Activated T-cell treated with anti-CD3 and anti-CD28 coated beads, Interleukin-2, amount 50 U/mL, for 1 hour (primary cell): ENCODE measurements at regions not wholly inside any gene's neighbourhood (a gene's known extent, or its start where the extent isn't known, plus 50 kb on each side); places are given as distances from the start of the nearest gene placed in this dataset.
"Not testable (repeated sequence)": the region's sequence is repeated elsewhere in the genome, so short reads cannot be mapped to it uniquely, and the experiment has no call there.

Source experiments
- DNase-seq: peaks from one replicate; pipeline ENCODE4 v3.0.0-alpha.2; 2020

DNA sequence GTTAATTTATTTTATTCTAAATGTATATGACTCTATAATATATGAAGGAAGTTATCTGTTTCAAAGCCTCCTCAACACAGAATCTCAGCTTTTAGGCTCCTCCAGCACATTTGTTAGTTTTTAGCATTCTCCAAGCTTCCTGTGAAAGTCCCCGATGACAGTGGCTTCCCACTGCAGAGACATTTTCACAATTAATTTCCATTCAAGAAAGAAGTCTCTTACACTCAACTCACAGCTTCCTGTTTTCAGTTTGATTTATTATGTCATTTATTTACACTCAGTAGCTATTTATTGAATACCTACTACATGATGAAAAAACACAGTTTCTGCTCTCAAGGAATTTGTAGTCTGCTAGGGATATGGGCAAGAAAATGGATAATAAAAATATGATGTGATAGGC lies 2228.2 kb upstream of the WWC1 start:
- no peak for DNase-seq

GRCh38 chr5:166068547-166069335 lies 2222.7 kb upstream of the WWC1 start:
- DNase-seq = no peak

DNA sequence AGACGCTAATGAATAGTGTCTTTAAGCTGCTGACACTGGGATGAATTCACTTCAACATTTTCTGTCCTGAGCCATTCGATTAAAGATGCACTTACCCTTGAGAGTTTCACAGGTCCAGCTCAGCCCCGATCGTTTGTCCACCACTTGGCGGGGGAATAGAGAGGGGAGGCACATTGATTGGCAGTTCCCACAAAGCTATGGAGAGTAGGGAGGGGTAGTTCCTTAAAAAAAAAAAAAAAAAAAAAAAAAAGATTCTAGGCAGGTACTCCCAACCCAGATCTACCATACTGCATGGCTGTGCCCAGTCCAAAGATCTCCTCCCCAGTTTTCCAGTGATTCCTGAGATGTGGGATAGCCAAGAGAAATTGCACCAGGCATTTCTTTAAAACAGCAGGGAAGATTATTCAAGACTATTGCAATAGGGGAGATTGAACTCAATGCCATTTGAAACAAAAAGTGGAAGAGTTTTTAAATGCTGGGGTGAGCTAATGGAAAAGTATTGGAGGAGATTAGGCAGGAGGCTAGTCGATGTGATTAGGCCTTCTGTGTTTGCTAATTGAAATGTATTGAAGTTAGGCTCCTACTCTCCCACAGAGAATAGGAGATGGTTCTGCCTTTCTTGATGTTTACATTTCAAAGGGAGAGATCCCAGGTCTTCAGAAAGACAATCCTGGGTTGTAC lies 2217.4 kb upstream of the WWC1 start:
- DNase-seq = no peak

- no peak for DNase-seq
Measured at GRCh38 chr5:166074582-166075481, 2216.6 kb upstream of the WWC1 start.

GRCh38 chr5:166083183-166083959 lies 2208.1 kb upstream of the WWC1 start:
- no peak for DNase-seq

GRCh38 chr5:166086568-166086967 lies 2204.9 kb upstream of the WWC1 start:
- no peak for DNase-seq

- no peak for DNase-seq
Measured at GRCh38 chr5:166088389-166089039, 2202.9 kb upstream of the WWC1 start.

GRCh38 chr5:166091931-166092330 lies 2199.5 kb upstream of the WWC1 start:
- no peak for DNase-seq

DNA sequence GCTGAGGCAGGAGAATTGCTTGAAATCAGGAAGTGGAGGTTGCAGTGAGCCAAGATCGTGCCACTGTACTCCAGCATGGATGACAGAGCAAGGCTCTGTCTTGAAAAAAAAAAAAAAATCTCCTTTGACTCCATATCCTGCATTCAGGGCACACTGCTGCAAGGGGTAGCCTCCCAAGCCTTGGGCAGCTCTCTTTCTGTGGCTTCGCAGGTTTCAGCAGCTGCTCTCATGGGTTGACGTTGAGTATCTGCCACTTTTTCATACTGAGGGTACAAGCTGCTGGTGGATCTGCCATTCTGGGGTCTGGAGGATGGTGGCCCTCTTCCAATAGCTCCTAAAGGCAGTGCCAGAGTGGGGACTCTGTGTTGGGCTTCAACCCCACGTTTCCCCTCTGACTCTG lies 2198.1 kb upstream of the WWC1 start:
- DNase-seq = no peak

DNA sequence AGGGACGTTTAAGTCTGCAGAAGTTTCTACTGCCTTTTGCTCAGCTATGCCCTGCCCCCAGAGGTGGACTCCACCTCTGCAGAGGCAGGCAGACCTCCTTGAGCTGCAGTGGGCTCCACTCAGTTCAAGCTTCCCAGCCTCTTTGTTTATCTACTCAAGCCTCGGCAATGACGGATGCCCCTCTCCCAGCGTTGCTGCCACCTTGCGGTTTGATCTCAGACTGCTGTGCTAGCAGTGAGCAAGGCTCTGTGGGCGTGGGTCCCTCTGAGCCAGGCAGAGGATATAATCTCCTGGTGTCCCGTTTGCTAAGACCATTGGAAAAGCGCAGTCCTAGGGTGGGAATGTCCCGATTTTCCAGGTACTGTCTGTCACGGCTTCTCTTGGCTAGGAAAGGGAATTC lies 2188.5 kb upstream of the WWC1 start:
- DNase-seq = no peak

- no peak for DNase-seq
Measured at GRCh38 chr5:166111021-166111420, 2180.4 kb upstream of the WWC1 start.

- no peak for DNase-seq
Measured at GRCh38 chr5:166117072-166118066, 2174.1 kb upstream of the WWC1 start.

DNA sequence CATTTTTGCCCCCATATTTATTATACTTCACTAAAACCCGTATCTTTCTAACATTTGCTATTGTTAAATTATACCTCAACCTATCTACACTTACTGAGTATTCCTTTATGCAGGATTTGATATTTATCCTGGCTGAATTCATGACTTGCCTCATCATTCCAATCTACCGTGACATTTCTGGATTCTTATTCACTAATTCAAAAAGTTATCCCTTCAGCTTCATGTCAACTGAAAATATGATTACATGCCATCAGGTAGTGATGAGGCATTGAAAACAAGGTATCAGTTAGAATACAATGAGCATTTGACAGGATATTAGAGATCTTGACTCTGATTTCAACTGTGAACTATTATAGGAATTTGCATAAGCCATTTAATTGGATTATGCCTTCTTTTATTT lies 2171.9 kb upstream of the WWC1 start:
- DNase-seq = no peak

DNA sequence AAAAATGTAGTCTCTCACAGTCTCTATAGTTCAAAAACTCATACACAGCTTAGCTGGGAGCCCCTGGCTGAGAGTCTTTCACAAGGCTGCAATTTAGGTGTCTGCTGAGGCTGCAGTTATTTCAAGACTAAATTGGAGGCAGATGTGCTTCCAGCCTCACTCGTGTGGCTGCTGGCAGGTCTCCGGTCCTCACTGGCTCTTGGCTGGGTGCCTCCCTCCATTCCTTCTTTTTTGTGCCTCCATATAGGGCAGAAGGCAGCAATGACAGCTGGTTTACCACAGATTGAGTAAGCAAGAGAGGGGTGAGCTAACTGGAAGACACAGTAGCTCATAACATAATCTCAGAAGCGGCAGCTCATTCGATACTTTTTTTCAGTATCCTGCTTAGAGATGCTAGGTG lies 2167.7 kb upstream of the WWC1 start:
- DNase-seq = no peak

DNA sequence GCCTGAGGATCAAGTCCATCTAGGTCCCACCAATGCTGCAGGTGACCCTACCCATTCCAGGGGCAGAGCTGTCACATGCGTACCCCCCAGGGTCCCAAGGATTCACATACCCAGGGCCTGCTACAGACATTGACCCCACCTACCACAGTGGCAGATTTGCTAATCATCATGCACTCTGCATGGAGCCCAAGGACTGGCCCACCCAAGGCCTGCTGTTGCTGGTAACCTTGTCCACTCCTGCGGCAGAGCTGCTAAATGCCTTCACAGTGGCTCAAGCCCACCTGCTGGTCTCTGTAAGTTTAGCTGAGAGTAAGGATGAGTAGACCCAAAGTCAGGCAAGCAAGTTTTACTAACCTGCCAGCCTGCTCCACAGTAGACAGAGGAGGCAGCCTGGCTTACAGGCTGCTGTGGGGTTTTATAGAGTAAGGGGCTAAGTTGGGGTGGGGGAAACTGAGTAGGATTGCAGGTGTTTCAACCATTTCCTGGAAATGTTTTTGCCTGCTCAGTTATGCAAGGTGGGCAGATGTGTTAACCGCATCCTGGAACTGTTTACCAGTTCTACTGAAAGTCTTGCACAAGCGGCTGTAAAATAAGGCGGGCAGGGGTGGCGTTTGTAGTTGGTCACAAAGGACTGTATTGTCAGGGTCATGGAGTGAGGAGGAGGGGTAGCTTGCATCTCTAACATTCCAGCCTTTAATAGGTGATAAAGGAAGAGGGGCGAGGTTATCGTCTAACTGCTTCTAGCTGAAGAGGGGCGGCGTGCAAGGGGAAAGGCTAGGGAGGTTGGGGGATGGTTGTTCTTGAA lies 2163.5 kb upstream of the WWC1 start:
- DNase-seq = no peak

GRCh38 chr5:166145107-166145506 lies 2146.3 kb upstream of the WWC1 start:
- DNase-seq = not testable (repeated sequence)

GRCh38 chr5:166163996-166164610 lies 2127.3 kb upstream of the WWC1 start:
- DNase-seq = no peak

GRCh38 chr5:166165596-166165995 lies 2125.8 kb upstream of the WWC1 start:
- DNase-seq = no peak

- DNase-seq = no peak
Measured at GRCh38 chr5:166166071-166166470, 2125.4 kb upstream of the WWC1 start.

DNA sequence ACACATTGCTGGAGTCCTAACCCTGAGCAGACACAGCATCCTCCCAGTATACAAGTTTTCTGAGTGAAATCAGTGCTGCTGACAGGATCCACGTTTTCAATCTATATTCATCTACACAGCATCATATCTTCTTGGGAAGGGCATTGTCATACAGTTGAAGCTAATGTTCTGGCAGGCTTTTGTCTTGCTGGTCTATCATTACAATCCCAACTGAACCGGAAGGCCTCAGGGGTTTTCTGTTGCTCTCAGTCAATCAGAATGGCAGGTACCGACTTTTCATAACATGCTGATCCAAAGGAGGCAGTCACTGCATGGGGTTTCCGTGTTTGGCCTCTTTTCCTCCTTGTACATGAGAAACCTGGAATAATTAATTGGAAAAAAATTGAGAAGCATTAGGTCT lies 2118.8 kb upstream of the WWC1 start:
- no peak for DNase-seq
